ENCODE measurements at regions not wholly inside any gene's neighbourhood (a gene's known extent, or its start where the extent isn't known, plus 50 kb on each side); places are given as distances from the start of the nearest gene placed in this dataset.

DNA sequence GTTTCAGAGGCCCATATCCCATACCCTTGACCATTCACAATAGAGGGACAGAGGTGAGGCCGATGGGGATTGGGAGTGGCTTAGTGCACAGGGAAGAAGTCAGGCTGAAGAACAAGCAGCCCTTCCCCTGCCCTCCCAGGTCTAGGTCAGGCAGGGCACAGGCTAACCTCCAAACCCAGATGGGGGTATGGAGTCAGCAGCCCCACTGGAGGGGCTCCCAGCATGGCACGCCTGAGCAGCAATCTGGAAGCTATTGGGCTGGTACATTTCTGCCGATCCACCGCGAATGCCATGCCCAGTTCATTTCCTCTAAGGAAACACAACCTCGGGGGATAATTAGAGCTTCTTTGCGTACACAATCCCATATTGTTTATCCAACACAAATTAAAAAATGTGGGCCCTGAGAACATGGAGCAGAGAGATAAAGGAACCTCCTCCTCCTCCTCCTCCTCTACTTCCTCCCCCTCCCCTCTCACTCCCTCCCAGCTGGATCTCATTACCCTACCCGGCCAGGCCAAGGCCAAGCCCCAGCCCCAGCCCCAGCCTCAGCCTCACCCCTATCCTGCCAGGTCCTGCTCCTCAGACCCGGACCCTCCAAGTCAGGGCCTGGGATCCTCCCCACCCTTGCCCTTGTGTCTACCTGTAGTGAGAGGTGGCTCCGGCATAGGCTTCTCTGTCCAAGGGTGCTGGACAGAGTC, 83.0 kb downstream of the PJA1 start:
- no peak overlapping the region for H2AK5ac ChIP-seq (ENCODE audit: low read depth, low read length)
- H3K27ac ChIP-seq (ENCODE audit: insufficient read depth, low read length): no peak overlapping the region
- H2AK9ac ChIP-seq (replicated peaks; ENCODE audit: low read depth, low read length, poor library complexity): no peak overlapping the region
- no peak for TF ChIP-seq ELK1 (IDR thresholded peaks at IDR 0.05; ENCODE audit: borderline replicate concordance, low read depth, low read length)
- TF ChIP-seq MXI1 (IDR thresholded peaks at IDR 0.05; ENCODE audit: borderline replicate concordance, low read depth, low read length): no peak
- no peak for TF ChIP-seq RCOR1 (IDR thresholded peaks at IDR 0.05; ENCODE audit: insufficient replicate concordance, low read length)
- TF ChIP-seq MAZ (IDR thresholded peaks at IDR 0.05; ENCODE audit: borderline replicate concordance, low read depth, low read length): no peak
- no peak for TF ChIP-seq USF2 (IDR thresholded peaks at IDR 0.05; ENCODE audit: low read depth, low read length)
- TF ChIP-seq RAD21 (IDR thresholded peaks at IDR 0.05; ENCODE audit: low read length): no peak
- no peak for TF ChIP-seq CHD1 (IDR thresholded peaks at IDR 0.05; ENCODE audit: low read depth, low read length)
- TF ChIP-seq BHLHE40 (IDR thresholded peaks at IDR 0.05; ENCODE audit: low read depth, low read length): no peak
- no peak for TF ChIP-seq CTCF (conservative IDR thresholded peaks at IDR 0.05; ENCODE audit: low read depth, low read length)
- no peak overlapping the region; the same call in 1 of the 2 replicates for H3K56ac ChIP-seq (ENCODE audit: extremely low read depth, insufficient read depth, low read length)
- H4K20me1 ChIP-seq (ENCODE audit: insufficient read depth, low read length): no peaks in the 10 kb centered on the region; the same call in none of the 2 replicates
- BruUV-seq (replicated peaks): no TSS peak
- H3K36me3 ChIP-seq (ENCODE audit: control insufficient read depth, insufficient read depth, low read length): no peaks in the 10 kb centered on the region
- no peak overlapping the region for H4K5ac ChIP-seq (ENCODE audit: low read depth, low read length)
- H3K9me3 ChIP-seq (ENCODE audit: control insufficient read depth, insufficient read depth, low read length): no peaks in the 10 kb centered on the region
- H2BK15ac ChIP-seq (ENCODE audit: low read depth, low read length): no peak overlapping the region
- H3K4me2 ChIP-seq (ENCODE audit: low read depth, low read length): no peak overlapping the region
- DNase-seq: no peak
- H2BK5ac ChIP-seq (ENCODE audit: low read depth, low read length, poor library complexity, severe bottlenecking): no peak overlapping the region
- H3K18ac ChIP-seq (ENCODE audit: low read depth, low read length): no peak overlapping the region
- dilution Hi-C loops (cut with HindIII; ENCODE audit: low sequenced_read_pairs, unreplicated experiment): no loop called here
- intact Hi-C loops (cut with micrococcal nuclease): loop anchor here (10.0 kb wide), 1 partner anchor 203 kb away; no protein-coding TSS in a partner anchor
- peaks cover 10% of the 10 kb centered on the region; the same call in 1 of the 2 replicates for H3K4me1 ChIP-seq (ENCODE audit: control insufficient read depth, insufficient read depth, low read length)
- H2AFZ ChIP-seq (replicated peaks; ENCODE audit: low read length, poor library complexity): no peak overlapping the region
- H4K91ac ChIP-seq (ENCODE audit: insufficient read depth, low read depth, low read length): no peak overlapping the region
- 0 out of 2 replicates have a peak, but pooled peaks cover 3% of the 10 kb centered on the region for H3K9me1 ChIP-seq (ENCODE audit: insufficient read depth, low read length)
- no peak for ATAC-seq (ENCODE audit: low read depth)
- in situ Hi-C loops (cut with MboI; ENCODE audit: low sequenced_read_pairs): no loop called here
- H2BK120ac ChIP-seq (ENCODE audit: low read depth, low read length): no peak overlapping the region
- H4K8ac ChIP-seq (ENCODE audit: low read depth in 2 of 2, low read length in 2 of 2): no peak overlapping the region
- no peak overlapping the region for H2BK20ac ChIP-seq (ENCODE audit: low read depth, low read length)
- H3K27me3 ChIP-seq (ENCODE audit: control insufficient read depth, insufficient read depth, low read length): peaks cover 30% of the 10 kb centered on the region
- no peak overlapping the region for H3K14ac ChIP-seq (replicated peaks; ENCODE audit: low read depth, low read length)
- no peak overlapping the region for H3K23ac ChIP-seq (ENCODE audit: low read depth, low read length)
- no peak overlapping the region for H3K4ac ChIP-seq (ENCODE audit: low read depth, low read length)
- WGBS, 2 experiments (ENCODE audit: extremely low coverage in 2 of 2, insufficient read length in 1 of 2): 70% methylated on average over 2 of the region's 10 CpGs; no CpG with 5 or more reads in 1 of the 2 experiments
- no peaks in the 10 kb centered on the region for H3K79me1 ChIP-seq (ENCODE audit: low read depth in 1 of 2, low read length in 2 of 2)
- POLR2A ChIA-PET (ENCODE audit: unreplicated experiment): no interaction called here
- CTCF ChIA-PET: no interaction called here
- no peak overlapping the region for H3K9ac ChIP-seq (ENCODE audit: low read depth, low read length)
- no peak overlapping the region for H3K4me3 ChIP-seq (ENCODE audit: insufficient read depth, low read depth, low read length)

Data from IMR-90 (cell line).